HuH-7.5 (cell line): ENCODE measurements at regions not wholly inside any gene's neighbourhood (a gene's known extent, or its start where the extent isn't known, plus 50 kb on each side); places are given as distances from the start of the nearest gene placed in this dataset.

Experiments
- DNase-seq: peaks from one replicate; pipeline ENCODE4 v3.0.0; 2011; ENCODE audit warnings: low spot score

GRCh38 chr10:128814024-128814423, 653.0 kb upstream of the MGMT start:
- no peak for DNase-seq

GRCh38 chr10:128814782-128815181, 652.3 kb upstream of the MGMT start:
- no peak for DNase-seq

- DNase-seq = no peak
Observed at GRCh38 chr10:128816726-128817125, 650.3 kb upstream of the MGMT start.

GRCh38 chr10:128817636-128818035, 649.4 kb upstream of the MGMT start:
- no peak for DNase-seq

- no peak for DNase-seq
Observed at GRCh38 chr10:128820663-128821062, 646.4 kb upstream of the MGMT start.

- DNase-seq = no peak
Observed at GRCh38 chr10:128823201-128823600, 643.8 kb upstream of the MGMT start.

GRCh38 chr10:128825626-128826025, 641.4 kb upstream of the MGMT start:
- DNase-seq = no peak

- DNase-seq = no peak
Observed at GRCh38 chr10:128833671-128834070, 633.4 kb upstream of the MGMT start.

GRCh38 chr10:128835361-128835760, 631.7 kb upstream of the MGMT start:
- no peak for DNase-seq

GRCh38 chr10:128837478-128837877, 629.6 kb upstream of the MGMT start:
- no peak for DNase-seq

GRCh38 chr10:128839134-128839533, 627.9 kb upstream of the MGMT start:
- no peak for DNase-seq

- DNase-seq = no peak
Observed at GRCh38 chr10:128839701-128840100, 627.3 kb upstream of the MGMT start.

GRCh38 chr10:128843972-128844371, 623.1 kb upstream of the MGMT start:
- no peak for DNase-seq

- no peak for DNase-seq
Observed at GRCh38 chr10:128846927-128847326, 620.1 kb upstream of the MGMT start.

GRCh38 chr10:128848810-128849209, 618.2 kb upstream of the MGMT start:
- DNase-seq = no peak

GRCh38 chr10:128850647-128851046, 616.4 kb upstream of the MGMT start:
- no peak for DNase-seq

GRCh38 chr10:128851281-128851680, 615.8 kb upstream of the MGMT start:
- DNase-seq = no peak

- no peak for DNase-seq
Observed at GRCh38 chr10:128851726-128852125, 615.3 kb upstream of the MGMT start.

- no peak for DNase-seq
Observed at GRCh38 chr10:128852449-128852848, 614.6 kb upstream of the MGMT start.

- DNase-seq = no peak
Observed at GRCh38 chr10:128852902-128853301, 614.1 kb upstream of the MGMT start.

GRCh38 chr10:128853537-128853936, 613.5 kb upstream of the MGMT start:
- DNase-seq = no peak

GRCh38 chr10:128854204-128854603, 612.8 kb upstream of the MGMT start:
- no peak for DNase-seq

GRCh38 chr10:128854963-128855362, 612.1 kb upstream of the MGMT start:
- no peak for DNase-seq

- DNase-seq = no peak
Observed at GRCh38 chr10:128855618-128856428, 611.2 kb upstream of the MGMT start.
